Activated CD8-positive, alpha-beta memory T cell treated with anti-CD3 and anti-CD28 coated beads, Interleukin-2, amount 10 ng/mL, durations not matched to agents 7 days and 5 days (primary cell): ENCODE measurements at regions not wholly inside any gene's neighbourhood (a gene's known extent, or its start where the extent isn't known, plus 50 kb on each side); places are given as distances from the start of the nearest gene placed in this dataset.

Source experiments
- ATAC-seq: fragments of 150-1000 bp; cut with Tn5 transposase; one replicate; pipeline ENCODE4 v1.10.0; 2021; ENCODE audit warnings: moderate library complexity
- CTCF ChIA-PET: fragments of 350-600 bp; sonication (Branson Sonifier 250); formaldehyde crosslinking; loops from one replicate; lab custom pipeline; 2021; ENCODE audit warnings: antibody characterized with exemption; lab: Charles Lee
- DNase-seq: peaks from one replicate; pipeline ENCODE4 v3.0.0-alpha.2; 2020
- H3K27ac Mint-ChIP-seq: one replicate; pipeline ENCODE4 v1.8.0; 2021; ENCODE audit warnings: mild to moderate bottlenecking, mixed read lengths
- H3K27me3 Mint-ChIP-seq: one replicate; pipeline ENCODE4 v1.8.0; 2021; ENCODE audit warnings: mixed read lengths
- H3K36me3 Mint-ChIP-seq: one replicate; pipeline ENCODE4 v1.8.0; 2021; ENCODE audit warnings: mild to moderate bottlenecking, mixed read lengths
- H3K4me1 Mint-ChIP-seq: one replicate; pipeline ENCODE4 v1.8.0; 2021; ENCODE audit warnings: mixed read lengths
- H3K4me3 Mint-ChIP-seq: one replicate; pipeline ENCODE4 v1.8.0; 2021; ENCODE audit warnings: mild to moderate bottlenecking, moderate library complexity, mixed read lengths
- H3K9me3 Mint-ChIP-seq: one replicate; pipeline ENCODE4 v1.8.0; 2022; ENCODE audit warnings: low read depth, mixed read lengths

GRCh38 chr3:152050903-152051302 lies 177.5 kb downstream of the SUCNR1 start:
- Mint-ChIP-seq H3K4me1 (no peaks in the 10 kb centered on the region), H3K4me3 (no peak overlapping the region), H3K27me3 (peaks cover 3% of the 10 kb centered on the region), H3K36me3 (no peaks in the 10 kb centered on the region), H3K27ac (no peak overlapping the region), H3K9me3 (no peaks in the 10 kb centered on the region)
- DNase-seq (no peak), ATAC-seq (no peak)
- CTCF ChIA-PET, result no interaction called here

DNA sequence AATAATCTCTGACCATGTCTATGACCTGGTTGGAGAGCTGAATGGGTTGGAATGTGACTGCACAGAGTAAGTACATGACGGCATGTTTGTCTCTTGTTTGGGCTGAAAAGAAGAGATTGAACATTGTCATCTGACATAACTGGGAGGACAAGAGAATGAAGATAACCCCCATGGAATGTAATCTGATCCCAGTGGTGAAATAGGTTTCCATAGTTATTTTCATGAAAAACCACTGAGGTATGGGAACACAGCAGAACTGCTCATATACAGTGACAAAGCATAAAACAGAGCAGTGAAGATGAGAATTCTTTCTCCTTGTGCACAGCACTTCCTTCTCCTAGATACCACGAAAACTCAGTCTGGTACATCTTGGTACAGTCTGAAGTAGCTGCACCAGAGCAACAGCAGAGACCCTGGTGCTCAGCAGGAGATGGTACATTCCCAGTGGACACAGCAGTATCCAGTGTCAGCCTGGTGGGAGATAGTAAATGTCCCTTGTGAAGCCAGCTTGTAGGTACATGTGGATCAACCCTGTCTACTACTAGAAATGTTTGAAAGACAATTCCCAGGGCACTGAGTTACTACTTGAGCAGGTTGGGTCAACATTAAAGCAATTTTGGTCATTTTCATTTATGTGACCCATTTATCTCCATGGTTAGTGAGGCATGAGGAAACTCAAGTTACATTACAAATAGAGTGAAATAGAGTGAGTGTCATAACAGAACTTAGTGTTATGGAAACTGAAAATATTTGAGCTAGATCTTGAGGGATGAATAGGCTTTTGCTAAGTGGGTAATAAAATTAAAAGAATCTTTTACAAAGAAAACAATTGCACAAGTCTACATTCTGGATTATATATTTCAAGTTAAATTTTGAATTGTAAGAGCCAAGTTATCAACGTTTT lies 178.3 kb downstream of the SUCNR1 start:
- no peaks in the 10 kb centered on the region for H3K36me3 Mint-ChIP-seq
- H3K9me3 Mint-ChIP-seq, result no peaks in the 10 kb centered on the region
- H3K4me1 Mint-ChIP-seq, result no peaks in the 10 kb centered on the region
- H3K27ac Mint-ChIP-seq, result no peak overlapping the region
- no peaks in the 10 kb centered on the region for H3K27me3 Mint-ChIP-seq
- CTCF ChIA-PET, result no interaction called here
- H3K4me3 Mint-ChIP-seq, result no peak overlapping the region
- DNase-seq (no peak), ATAC-seq (no peak)

- DNase-seq (no peak), ATAC-seq (no peak)
- H3K27me3 Mint-ChIP-seq, result no peaks in the 10 kb centered on the region
- no peak overlapping the region for H3K4me3 Mint-ChIP-seq
- no peak overlapping the region for H3K27ac Mint-ChIP-seq
- no peaks in the 10 kb centered on the region for H3K4me1 Mint-ChIP-seq
- no peaks in the 10 kb centered on the region for H3K9me3 Mint-ChIP-seq
- CTCF ChIA-PET, result no interaction called here
- no peaks in the 10 kb centered on the region for H3K36me3 Mint-ChIP-seq
Measured at GRCh38 chr3:152053866-152054265, 180.4 kb downstream of the SUCNR1 start.

DNA sequence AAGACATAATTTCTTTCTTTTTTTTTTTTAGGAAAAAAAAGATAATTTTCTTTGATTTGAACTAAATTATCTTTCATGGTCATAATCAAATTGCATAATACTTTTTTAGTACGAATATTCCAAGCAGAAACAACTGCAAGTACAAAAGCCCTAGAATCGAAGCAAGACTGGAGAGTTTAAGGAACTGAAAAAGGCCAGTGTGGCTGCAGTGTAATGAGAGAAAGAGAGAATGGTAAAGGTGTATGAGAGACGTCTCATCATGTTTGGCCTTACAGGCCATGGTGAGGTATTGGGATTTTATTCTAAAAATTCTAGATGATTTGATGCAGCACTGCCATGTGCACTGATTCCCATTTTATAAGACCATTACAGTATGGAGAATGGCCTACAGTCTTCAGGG lies 180.9 kb downstream of the SUCNR1 start:
- Mint-ChIP-seq H3K36me3 (no peaks in the 10 kb centered on the region), H3K27me3 (no peaks in the 10 kb centered on the region), H3K9me3 (no peaks in the 10 kb centered on the region), H3K4me3 (no peak overlapping the region), H3K27ac (no peak overlapping the region), H3K4me1 (no peaks in the 10 kb centered on the region)
- DNase-seq (no peak), ATAC-seq (no peak)
- CTCF ChIA-PET, result no interaction called here

GRCh38 chr3:152056073-152056472 lies 182.6 kb downstream of the SUCNR1 start:
- CTCF ChIA-PET, result no interaction called here
- Mint-ChIP-seq H3K27me3 (no peaks in the 10 kb centered on the region), H3K27ac (no peak overlapping the region), H3K36me3 (no peaks in the 10 kb centered on the region), H3K4me3 (no peak overlapping the region), H3K4me1 (no peaks in the 10 kb centered on the region), H3K9me3 (no peaks in the 10 kb centered on the region)
- DNase-seq (no peak), ATAC-seq (no peak)

- ATAC-seq (no peak), DNase-seq (no peak)
- no peaks in the 10 kb centered on the region for H3K9me3 Mint-ChIP-seq
- no peaks in the 10 kb centered on the region for H3K27me3 Mint-ChIP-seq
- CTCF ChIA-PET, result no interaction called here
- H3K4me1 Mint-ChIP-seq, result no peaks in the 10 kb centered on the region
- no peaks in the 10 kb centered on the region for H3K36me3 Mint-ChIP-seq
- no peak overlapping the region for H3K4me3 Mint-ChIP-seq
- H3K27ac Mint-ChIP-seq, result no peak overlapping the region
Measured at GRCh38 chr3:152056481-152056880, 183.0 kb downstream of the SUCNR1 start.

- H3K9me3 Mint-ChIP-seq, result no peaks in the 10 kb centered on the region
- no peak overlapping the region for H3K4me3 Mint-ChIP-seq
- H3K36me3 Mint-ChIP-seq, result no peaks in the 10 kb centered on the region
- no peaks in the 10 kb centered on the region for H3K27me3 Mint-ChIP-seq
- H3K4me1 Mint-ChIP-seq, result no peaks in the 10 kb centered on the region
- no peak for DNase-seq
- H3K27ac Mint-ChIP-seq, result no peak overlapping the region
- no peak for ATAC-seq
- CTCF ChIA-PET, result interaction anchor here (0.7 kb wide), 1 partner anchor 410 kb away, joined by 3 read pairs; no protein-coding TSS in a partner anchor
Measured at GRCh38 chr3:152056987-152057386, 183.5 kb downstream of the SUCNR1 start.

DNA sequence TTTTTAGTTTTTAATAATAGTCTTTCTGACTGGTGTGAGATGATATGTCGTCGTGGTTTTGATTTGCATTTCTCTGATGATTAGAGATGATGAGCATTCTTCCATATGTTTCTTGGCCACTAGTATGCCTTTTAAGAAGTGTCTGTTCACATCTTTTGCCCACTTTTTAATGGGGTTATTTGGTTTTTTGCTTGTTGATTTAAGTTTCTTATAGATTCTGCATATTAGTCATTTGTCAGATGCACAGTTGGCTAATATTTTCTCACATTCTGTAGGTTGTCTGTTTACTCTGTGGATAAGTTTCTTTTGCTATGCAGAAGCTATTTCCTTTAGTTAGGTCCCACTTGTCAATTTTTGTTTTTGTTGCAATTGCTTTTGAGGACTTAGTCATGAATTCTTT lies 185.4 kb downstream of the SUCNR1 start:
- CTCF ChIA-PET, result no interaction called here
- H3K27ac Mint-ChIP-seq, result no peak overlapping the region
- H3K9me3 Mint-ChIP-seq, result no peaks in the 10 kb centered on the region
- DNase-seq (no peak), ATAC-seq (no peak)
- H3K4me3 Mint-ChIP-seq, result no peak overlapping the region
- H3K27me3 Mint-ChIP-seq, result no peaks in the 10 kb centered on the region
- no peaks in the 10 kb centered on the region for H3K36me3 Mint-ChIP-seq
- no peaks in the 10 kb centered on the region for H3K4me1 Mint-ChIP-seq

- H3K27me3 Mint-ChIP-seq, result no peaks in the 10 kb centered on the region
- ATAC-seq, result no peak
- no peaks in the 10 kb centered on the region for H3K9me3 Mint-ChIP-seq
- H3K36me3 Mint-ChIP-seq, result no peaks in the 10 kb centered on the region
- no peak overlapping the region for H3K27ac Mint-ChIP-seq
- H3K4me3 Mint-ChIP-seq, result no peak overlapping the region
- no peaks in the 10 kb centered on the region for H3K4me1 Mint-ChIP-seq
- CTCF ChIA-PET, result no interaction called here
- DNase-seq, result no peak
Measured at GRCh38 chr3:152060701-152061100, 187.3 kb downstream of the SUCNR1 start.

GRCh38 chr3:152061296-152061695 lies 187.9 kb downstream of the SUCNR1 start:
- ATAC-seq (no peak), DNase-seq (no peak)
- CTCF ChIA-PET, result no interaction called here
- Mint-ChIP-seq H3K4me3 (no peak overlapping the region), H3K9me3 (no peaks in the 10 kb centered on the region), H3K27ac (no peak overlapping the region), H3K36me3 (no peaks in the 10 kb centered on the region), H3K27me3 (no peaks in the 10 kb centered on the region), H3K4me1 (no peaks in the 10 kb centered on the region)

- DNase-seq (no peak), ATAC-seq (peak; percentile 33)
- H3K36me3 Mint-ChIP-seq, result no peaks in the 10 kb centered on the region
- H3K4me1 Mint-ChIP-seq, result peaks cover 6% of the 10 kb centered on the region
- no peaks in the 10 kb centered on the region for H3K27me3 Mint-ChIP-seq
- H3K4me3 Mint-ChIP-seq, result no peak overlapping the region
- CTCF ChIA-PET, result interaction anchor here (2.3 kb wide), 1 partner anchor 402 kb away, joined by 6 read pairs; no protein-coding TSS in a partner anchor
- H3K9me3 Mint-ChIP-seq, result no peaks in the 10 kb centered on the region
- H3K27ac Mint-ChIP-seq, result no peak overlapping the region
Measured at GRCh38 chr3:152069871-152070270, 196.4 kb downstream of the SUCNR1 start.

- Mint-ChIP-seq H3K36me3 (no peaks in the 10 kb centered on the region), H3K4me3 (no peak overlapping the region), H3K27ac (no peak overlapping the region), H3K27me3 (no peaks in the 10 kb centered on the region), H3K4me1 (peaks cover 6% of the 10 kb centered on the region), H3K9me3 (no peaks in the 10 kb centered on the region)
- CTCF ChIA-PET, result interaction anchor here (0.8 to 3.1 kb wide), 12 partner anchors 11 to 453 kb away, joined by 3 to 26 read pairs (median 4); no protein-coding TSS in a partner anchor
- DNase-seq (no peak), ATAC-seq (no peak)
Measured at GRCh38 chr3:152071315-152071714, 197.4 kb upstream of the MBNL1 start.

GRCh38 chr3:152071924-152072323 lies 196.8 kb upstream of the MBNL1 start:
- DNase-seq, result no peak
- Mint-ChIP-seq H3K27ac (no peak overlapping the region), H3K4me1 (peaks cover 6% of the 10 kb centered on the region), H3K4me3 (no peak overlapping the region), H3K9me3 (no peaks in the 10 kb centered on the region), H3K36me3 (no peaks in the 10 kb centered on the region), H3K27me3 (no peaks in the 10 kb centered on the region)
- ATAC-seq, result peak; percentile 58
- CTCF ChIA-PET, result interaction anchor here (0.5 to 3.1 kb wide), 15 partner anchors 11 to 452 kb away, joined by 3 to 26 read pairs (median 4); no protein-coding TSS in a partner anchor

- H3K36me3 Mint-ChIP-seq, result no peaks in the 10 kb centered on the region
- no peaks in the 10 kb centered on the region for H3K27me3 Mint-ChIP-seq
- H3K4me3 Mint-ChIP-seq, result no peak overlapping the region
- H3K9me3 Mint-ChIP-seq, result no peaks in the 10 kb centered on the region
- H3K27ac Mint-ChIP-seq, result no peak overlapping the region
- ATAC-seq (no peak), DNase-seq (no peak)
- CTCF ChIA-PET, result interaction anchor here (1.8 to 3.1 kb wide), 4 partner anchors 370 to 451 kb away, joined by 7 to 26 read pairs (median 12); no protein-coding TSS in a partner anchor
- peaks cover 6% of the 10 kb centered on the region for H3K4me1 Mint-ChIP-seq
Measured at GRCh38 chr3:152073267-152073666, 195.5 kb upstream of the MBNL1 start.
